GM12873 (cell line): ENCODE measurements at regions not wholly inside any gene's neighbourhood (a gene's known extent, or its start where the extent isn't known, plus 50 kb on each side); places are given as distances from the start of the nearest gene placed in this dataset.

Experiments
- CTCF ChIP-seq: IDR thresholded peaks from 2 replicates; pipeline ENCODE4 v1.5.1; 2012; ENCODE audit warnings: low read depth, mild to moderate bottlenecking, moderate library complexity, low read length, control low read depth; ENCODE audit not compliant: insufficient read depth; ENCODE audit errors: missing control alignments

DNA sequence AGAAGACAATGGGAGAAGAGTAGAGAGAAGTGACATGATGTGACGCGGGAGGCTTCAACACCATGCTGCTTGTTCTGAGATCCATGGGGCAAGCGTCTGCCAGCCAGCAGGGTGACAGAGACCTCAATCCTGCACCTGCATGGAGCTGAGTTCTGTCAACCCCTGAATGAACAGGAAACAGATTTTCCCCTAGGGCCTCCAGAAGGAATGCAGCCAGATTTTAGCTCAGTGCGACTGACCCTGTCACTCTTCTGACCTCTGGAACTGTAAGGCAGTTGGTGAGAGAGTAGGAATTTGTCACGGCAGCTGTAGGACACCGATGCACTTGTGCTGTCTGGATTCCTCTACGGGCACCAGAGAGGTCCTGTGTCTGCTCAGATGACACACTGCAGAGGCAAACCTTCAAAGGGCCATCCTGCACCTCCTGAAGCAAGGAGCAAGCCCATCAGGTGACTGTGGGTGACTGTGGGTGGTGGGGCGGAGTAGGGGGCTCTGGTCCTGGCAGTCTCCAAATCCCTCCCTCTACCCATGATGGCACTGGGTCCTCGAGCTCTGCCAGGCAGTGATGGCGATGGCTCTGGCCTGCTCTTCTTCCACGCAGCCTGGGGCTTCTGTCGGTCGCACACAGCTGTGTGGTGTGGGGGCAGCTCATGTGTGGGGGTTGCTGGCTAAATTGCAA lies 194.3 kb upstream of the TWIST2 start:
- TF ChIP-seq CTCF: no peak

- TF ChIP-seq CTCF: no peak
Measured at GRCh38 chr2:238654479-238655197, 193.2 kb upstream of the TWIST2 start.

DNA sequence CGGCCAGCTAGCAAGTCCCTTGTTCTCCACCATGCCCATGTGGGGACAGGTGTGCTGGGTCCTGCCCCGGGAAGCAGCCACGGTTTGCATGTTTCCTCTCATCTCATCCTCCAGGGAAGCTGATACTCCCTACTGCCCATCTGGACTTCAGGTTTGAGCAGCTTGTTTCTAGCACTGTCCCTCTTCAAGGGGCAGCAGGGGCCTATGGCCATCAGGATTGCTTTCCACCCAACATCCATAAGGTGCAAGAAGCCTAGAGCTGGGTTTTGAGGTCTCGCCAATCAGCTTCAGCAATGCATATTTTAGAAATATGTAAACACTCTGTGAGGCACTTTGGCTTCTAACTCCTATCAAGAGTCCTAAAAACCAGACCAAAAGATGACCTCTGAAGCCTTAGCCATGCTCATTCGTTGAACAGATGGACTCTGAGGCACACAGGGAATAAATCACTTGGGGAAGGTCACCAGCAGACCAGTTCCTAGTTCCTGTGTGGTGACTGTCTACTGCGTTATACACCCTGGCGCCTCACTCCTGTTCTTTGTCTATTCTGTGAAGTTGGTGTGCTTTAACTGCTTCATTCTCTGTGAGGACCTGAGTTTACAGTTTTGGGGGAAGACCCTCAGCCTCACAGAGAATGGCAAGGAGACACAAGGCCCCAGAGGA lies 192.6 kb upstream of the TWIST2 start:
- TF ChIP-seq CTCF: no peak

GRCh38 chr2:238655974-238656722 lies 191.7 kb upstream of the TWIST2 start:
- TF ChIP-seq CTCF: no peak

DNA sequence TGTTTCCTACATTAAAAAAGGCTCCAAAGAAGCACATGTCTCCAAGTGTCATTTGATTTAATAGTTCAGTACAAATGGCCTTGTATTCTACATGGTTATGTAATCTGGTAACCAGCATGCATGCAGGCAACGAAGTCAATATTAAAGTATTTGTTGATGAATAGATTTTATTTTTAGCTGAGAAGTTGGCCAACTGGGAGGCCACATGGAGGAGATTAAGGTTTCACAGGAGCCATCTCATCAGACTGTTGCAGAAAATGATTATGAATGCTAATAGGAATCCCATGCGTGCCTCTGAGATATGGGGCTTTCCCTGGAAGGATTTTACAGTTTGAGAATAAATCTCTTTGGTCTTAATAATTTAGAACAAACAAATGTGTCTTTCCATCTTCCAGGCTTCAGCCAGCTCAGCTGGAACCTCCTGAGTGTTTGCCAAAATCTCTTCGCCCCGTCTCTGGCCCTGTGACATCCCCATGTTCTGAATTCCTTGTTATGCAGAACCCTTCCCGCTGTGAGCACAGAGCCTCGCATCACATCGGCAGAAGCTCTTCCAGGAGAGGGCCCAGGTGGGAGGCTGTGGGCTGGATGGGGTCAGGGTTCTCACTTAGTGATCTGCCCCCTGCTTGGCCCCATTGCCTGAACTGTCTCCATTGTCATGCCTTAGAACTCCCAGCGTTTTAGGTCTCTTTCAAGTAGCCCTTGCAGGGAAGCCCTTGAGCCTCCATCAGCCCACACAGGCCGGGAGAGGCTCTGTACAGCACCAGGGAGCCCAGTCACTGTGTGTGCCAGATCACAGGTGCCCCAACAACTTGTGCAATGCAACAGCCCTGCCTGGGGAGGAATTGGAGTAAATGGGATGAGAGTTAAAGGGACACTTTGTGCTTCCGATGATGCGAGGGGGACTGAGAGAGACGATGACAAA lies 190.5 kb upstream of the TWIST2 start:
- TF ChIP-seq CTCF: no peak

- no peak for TF ChIP-seq CTCF
Measured at GRCh38 chr2:238658054-238658407, 189.9 kb upstream of the TWIST2 start.
